ENCODE measurements at regions not wholly inside any gene's neighbourhood (a gene's known extent, or its start where the extent isn't known, plus 50 kb on each side); places are given as distances from the start of the nearest gene placed in this dataset.

DNA sequence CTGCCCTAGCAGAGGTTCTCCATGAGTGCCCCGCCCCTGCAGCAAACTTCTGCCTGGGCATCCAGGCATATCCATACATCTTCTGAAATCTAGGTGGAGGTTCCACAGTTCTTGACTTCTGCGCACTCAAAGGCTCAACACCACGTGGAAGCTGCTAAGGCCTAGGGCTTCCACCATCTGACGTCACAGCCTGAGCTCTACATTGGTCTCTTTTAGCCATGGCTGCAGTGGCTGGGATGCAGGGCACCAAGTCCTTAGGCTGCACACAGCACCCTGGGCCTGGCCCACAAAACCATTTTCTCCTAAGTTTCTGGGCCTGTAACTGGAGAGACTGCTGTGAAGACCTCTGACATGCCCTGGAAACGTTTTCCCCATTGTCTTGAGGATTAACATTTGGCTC is 272.6 kb upstream of the PLXNA2 start:
- TF ChIP-seq, protein P1, sequence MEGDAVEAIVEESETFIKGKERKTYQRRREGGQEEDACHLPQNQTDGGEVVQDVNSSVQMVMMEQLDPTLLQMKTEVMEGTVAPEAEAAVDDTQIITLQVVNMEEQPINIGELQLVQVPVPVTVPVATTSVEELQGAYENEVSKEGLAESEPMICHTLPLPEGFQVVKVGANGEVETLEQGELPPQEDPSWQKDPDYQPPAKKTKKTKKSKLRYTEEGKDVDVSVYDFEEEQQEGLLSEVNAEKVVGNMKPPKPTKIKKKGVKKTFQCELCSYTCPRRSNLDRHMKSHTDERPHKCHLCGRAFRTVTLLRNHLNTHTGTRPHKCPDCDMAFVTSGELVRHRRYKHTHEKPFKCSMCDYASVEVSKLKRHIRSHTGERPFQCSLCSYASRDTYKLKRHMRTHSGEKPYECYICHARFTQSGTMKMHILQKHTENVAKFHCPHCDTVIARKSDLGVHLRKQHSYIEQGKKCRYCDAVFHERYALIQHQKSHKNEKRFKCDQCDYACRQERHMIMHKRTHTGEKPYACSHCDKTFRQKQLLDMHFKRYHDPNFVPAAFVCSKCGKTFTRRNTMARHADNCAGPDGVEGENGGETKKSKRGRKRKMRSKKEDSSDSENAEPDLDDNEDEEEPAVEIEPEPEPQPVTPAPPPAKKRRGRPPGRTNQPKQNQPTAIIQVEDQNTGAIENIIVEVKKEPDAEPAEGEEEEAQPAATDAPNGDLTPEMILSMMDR (IDR thresholded peaks at IDR 0.05), result no peak
- no peak for TF ChIP-seq ZFX (IDR thresholded peaks at IDR 0.05; ENCODE audit: borderline replicate concordance)
